CD4-positive, alpha-beta T cell treated with Interleukin-12 subunit alpha and Interleukin-12 subunit beta, for 1 hour (primary cell): ENCODE measurements at regions not wholly inside any gene's neighbourhood (a gene's known extent, or its start where the extent isn't known, plus 50 kb on each side); places are given as distances from the start of the nearest gene placed in this dataset.

Experiments used
- DNase-seq: peaks from one replicate; pipeline ENCODE4 v3.0.0-alpha.2; 2020

- DNase-seq, result no peak
Measured at GRCh38 chr11:80365076-80365725, 924.4 kb upstream of the TENM4 start.

DNA sequence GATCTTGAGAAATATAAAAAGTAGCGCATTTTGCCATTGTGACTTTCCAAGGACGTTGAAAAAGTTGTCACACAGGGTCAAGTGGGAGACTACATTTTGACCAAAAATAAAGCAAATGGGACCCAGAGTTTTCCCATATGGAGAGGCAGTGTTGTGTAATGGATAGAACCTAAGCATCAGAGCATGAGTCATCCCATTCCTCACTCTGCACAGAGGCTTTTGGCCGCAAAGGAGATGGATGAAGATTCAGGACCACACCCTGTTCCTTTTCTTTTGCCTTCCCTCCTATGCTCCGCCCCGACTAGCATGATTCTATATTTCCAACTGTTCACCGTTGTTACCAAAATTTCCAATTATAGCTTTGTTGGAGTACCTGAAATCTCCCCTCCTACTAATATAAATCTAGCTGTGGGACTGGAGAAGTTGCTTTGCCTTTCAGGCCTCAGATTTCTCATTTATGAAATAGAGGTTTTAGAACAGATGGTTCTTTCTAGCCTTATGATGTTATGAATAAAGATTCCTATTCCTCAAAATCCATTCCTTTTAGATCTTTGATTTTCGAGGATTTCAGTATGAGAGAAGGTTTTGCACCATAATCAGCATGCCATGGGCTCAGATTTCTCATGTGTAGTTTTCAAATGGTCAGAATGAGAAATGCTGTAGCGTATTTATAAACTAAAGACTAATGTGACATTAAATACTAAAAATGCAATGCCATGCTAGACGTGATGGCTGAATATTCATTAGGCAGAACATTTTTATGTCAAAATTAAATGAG lies 921.9 kb upstream of the TENM4 start:
- DNase-seq, result no peak

GRCh38 chr11:80355251-80355650 lies 914.4 kb upstream of the TENM4 start:
- no peak for DNase-seq

GRCh38 chr11:80350541-80350940 lies 909.7 kb upstream of the TENM4 start:
- DNase-seq, result no peak

DNA sequence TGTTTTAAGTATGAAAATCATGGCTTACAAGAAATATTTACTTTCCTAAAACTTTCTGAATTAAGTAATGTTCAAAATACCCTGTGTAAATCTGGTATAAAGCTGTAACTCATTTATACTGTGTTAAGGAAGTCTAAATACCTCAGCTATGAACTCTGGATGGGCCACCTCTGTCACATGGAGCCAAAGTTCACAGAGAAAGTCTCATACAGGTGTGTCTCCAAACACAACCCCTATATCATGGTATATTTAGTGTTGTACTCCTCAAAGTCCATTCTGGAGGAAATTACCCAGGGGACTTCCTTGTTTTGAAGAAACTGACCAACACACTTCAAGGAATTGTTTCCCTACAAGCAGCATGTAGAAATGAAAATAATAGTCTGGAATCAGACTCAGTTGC lies 909.2 kb upstream of the TENM4 start:
- no peak for DNase-seq

- DNase-seq, result no peak
Measured at GRCh38 chr11:80346353-80347059, 905.7 kb upstream of the TENM4 start.

DNA sequence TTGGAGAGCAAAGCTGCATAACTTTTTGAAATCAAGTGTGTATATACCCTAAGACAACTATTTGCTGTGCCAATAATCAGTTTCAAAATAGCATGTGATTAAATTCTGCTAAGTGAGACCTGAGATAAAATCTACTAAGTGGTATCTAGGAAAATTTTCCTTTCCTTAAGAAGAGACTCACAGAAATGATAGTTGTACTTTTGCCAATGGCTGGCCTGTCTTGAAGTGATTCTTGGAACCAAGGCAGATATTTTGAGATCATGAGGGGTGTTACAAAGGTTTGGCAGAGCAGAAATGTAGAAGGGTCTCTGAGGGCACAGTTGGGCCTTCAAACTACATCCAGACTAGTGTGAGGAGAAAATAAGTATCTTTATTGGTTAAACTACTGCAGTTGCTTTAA lies 902.6 kb upstream of the TENM4 start:
- DNase-seq, result no peak

DNA sequence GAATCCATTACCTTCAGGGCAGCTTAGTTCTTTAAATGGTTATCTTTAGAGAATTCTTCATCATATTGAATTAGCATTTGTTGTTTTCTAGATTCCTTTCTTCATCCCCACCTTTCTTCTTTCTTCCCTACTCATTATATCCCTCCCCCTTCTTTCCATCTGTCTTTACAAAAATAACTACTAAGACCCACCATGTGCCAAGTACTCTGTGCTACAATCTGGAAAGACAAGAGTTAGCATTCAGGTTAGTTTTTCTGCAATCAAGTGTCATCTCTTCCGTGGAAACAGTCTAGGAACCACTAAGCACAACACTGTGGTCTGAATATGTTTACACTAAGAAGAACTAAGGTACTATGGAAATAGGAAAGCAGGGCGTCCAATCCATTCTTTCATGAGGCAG lies 897.4 kb upstream of the TENM4 start:
- DNase-seq, result no peak

- DNase-seq, result no peak
Measured at GRCh38 chr11:80331694-80332093, 890.9 kb upstream of the TENM4 start.

DNA sequence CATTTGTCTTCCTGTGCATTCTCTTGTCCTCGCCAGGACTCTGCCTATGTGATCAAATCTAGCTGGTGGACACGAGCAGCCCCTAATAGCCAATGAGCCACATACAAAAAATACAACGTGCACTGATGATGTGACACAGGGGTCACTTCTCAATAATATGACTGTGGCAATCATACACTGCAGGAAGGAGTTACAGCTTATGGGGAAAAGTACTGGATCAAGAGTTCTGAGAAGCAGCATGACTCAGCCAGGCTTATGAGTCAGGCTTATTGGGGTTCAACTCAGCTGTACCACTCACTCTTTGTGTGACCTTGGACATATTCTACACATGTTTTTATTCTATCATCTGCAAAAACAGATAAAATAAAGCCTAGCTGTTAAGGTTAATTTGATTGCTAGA lies 889.4 kb upstream of the TENM4 start:
- DNase-seq, result no peak

- DNase-seq, result no peak
Measured at GRCh38 chr11:80328774-80329173, 887.9 kb upstream of the TENM4 start.

DNA sequence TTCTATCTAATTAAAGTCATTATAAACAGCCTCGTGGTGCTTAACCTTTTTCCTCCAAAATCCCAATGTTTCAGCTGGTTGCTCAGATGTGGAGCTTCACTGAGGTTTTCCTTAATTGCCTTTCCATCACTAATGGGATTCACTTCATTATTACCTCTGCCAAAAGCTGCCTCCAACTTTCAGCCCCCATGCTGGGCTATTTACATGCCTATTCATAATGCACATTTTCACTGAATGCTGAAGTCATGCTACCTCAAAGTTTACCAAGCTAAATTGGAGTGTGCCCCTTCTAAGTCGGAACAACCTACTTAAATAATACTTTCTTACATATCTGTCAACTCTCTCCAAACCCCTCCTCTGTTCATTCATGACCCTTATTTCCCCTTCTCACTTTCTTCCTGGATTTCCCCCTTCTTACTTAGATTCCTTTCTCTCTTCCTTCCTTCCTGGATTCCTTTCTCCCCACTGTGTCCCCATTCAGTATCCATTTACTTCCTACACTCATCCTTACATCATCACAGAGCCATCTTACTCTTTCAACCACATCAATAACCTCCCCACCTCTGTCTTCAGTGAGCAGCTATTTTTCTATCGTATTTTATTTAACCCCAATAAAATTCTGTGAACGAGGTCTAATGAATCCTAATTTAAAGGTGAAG lies 887.3 kb upstream of the TENM4 start:
- DNase-seq, result no peak

- no peak for DNase-seq
Measured at GRCh38 chr11:80321786-80322185, 881.0 kb upstream of the TENM4 start.

DNA sequence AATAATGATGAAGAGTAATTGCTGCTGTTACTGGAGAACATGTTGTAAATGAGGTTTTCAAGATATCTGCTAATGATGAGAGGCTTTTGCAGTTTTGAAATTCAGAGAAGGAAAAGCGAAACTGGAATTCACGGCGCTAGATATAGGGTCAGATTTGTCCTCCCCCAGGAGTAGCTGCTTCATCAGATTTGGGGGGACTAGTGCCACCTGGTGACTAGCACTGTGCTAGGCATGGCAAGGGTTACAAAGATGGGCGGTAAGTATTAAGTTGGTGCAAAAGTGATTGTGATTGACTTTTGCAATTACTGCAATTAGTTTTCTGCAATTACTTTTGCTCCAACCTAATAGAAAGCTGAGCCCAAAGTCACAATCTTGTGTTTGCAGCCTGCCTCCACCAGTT lies 879.9 kb upstream of the TENM4 start:
- no peak for DNase-seq

DNA sequence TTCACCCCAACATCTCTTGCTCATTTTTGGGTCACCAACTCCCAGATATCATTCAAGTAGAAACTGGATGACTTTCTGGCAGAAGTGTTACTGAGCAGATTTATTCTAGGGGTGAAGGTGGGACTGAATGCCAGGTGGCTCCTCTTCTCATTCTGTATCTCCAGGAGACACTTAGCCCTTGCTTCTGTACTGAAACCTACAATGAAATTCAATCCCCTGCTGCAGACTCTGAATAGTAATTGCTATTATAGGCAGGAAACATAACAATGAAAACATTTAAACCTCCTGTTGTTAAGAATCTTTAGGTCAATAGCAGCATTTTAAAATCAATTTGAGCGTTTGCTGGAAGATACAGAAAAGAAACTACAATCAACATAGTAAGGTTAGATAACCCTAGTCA lies 879.4 kb upstream of the TENM4 start:
- no peak for DNase-seq

- no peak for DNase-seq
Measured at GRCh38 chr11:80317612-80318011, 876.8 kb upstream of the TENM4 start.

GRCh38 chr11:80315200-80315599 lies 874.4 kb upstream of the TENM4 start:
- DNase-seq, result no peak

DNA sequence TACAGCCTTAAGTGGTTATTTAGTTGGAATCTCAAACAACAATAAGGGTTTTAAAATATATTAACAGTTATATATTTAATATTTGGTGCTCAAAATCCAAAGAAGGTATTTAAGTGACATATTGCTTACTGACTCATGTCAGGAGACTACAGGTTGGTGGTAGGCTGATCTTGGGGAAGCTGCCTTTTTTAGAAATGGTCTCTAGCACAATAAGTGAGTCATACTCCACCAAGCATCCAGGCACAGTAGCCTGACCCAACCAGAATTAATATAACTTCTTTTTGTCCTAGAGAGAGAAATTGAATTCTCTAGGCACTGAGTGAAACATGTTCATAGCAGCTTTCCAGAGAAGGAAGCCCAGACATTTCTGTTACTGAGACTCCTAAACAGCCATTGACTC lies 868.5 kb upstream of the TENM4 start:
- no peak for DNase-seq

- no peak for DNase-seq
Measured at GRCh38 chr11:80307676-80308075, 866.8 kb upstream of the TENM4 start.

DNA sequence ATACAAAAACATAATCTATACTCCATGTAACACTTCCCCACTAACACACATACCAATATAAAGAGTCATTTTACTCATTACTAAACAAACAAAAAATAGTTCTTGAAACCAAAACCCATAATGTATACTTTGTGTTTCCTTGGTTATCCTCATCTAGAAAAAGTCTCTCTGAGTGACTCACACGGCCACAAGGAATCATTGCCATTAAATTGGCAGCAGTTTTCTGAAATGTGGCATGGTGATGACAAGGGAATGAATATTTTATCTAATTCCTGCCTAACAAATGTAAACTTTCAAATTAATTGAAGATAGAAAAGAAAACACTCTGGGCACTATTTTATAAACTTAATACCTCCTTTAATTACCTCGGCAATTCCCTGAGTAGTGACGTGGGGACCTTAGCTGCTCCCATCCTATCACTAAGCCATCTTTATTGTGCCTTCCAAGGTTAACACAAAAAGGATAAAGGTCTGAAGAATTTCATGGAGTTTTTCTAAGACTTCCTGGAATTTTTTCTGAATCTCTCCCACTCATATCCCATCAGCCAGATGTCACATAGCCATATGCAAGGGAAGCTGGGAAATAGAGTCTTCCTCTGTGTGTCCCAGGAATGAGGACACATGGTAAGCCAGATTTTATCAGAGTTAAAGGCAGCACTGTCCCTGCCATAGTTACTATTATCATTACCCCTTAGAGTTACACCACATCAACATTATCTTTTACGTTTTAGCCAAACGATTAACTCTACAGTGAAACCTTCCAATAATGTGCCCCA lies 857.2 kb upstream of the TENM4 start:
- DNase-seq, result no peak

- no peak for DNase-seq
Measured at GRCh38 chr11:80293293-80293692, 852.5 kb upstream of the TENM4 start.

GRCh38 chr11:80284946-80285785 lies 844.3 kb upstream of the TENM4 start:
- DNase-seq, result no peak
